BJ (cell line): ENCODE measurements at regions not wholly inside any gene's neighbourhood (a gene's known extent, or its start where the extent isn't known, plus 50 kb on each side); places are given as distances from the start of the nearest gene placed in this dataset.

Experiments
- CTCF ChIA-PET: fragments of 350-600 bp; formaldehyde crosslinking; extraction: SDS; loops from one replicate; lab custom pipeline; 2021; ENCODE audit warnings: antibody characterized with exemption, inconsistent platforms; lab: Yijun Ruan, JAX
- POLR2A ChIA-PET: fragments of 300-600 bp; sonication (Branson Sonifier 250); formaldehyde crosslinking; extraction: SDS; loops from one replicate; lab custom pipeline; 2021; ENCODE audit warnings: antibody characterized with exemption; lab: Charles Lee
- DNase-seq: peaks from one replicate; pipeline ENCODE4 v3.0.0-alpha.2; 2011; ENCODE audit warnings: low read depth
- H3K27me3 ChIP-seq: 2 replicates; pipeline ENCODE4 v1.6.0; 2011; ENCODE audit warnings: low read length; ENCODE audit not compliant: control insufficient read depth, insufficient read depth
- H3K36me3 ChIP-seq: 2 replicates; pipeline ENCODE4 v1.5.1; 2011; ENCODE audit warnings: low read length; ENCODE audit not compliant: control insufficient read depth, insufficient read depth
- H3K4me3 ChIP-seq: 2 replicates; pipeline ENCODE4 v1.5.1; 2011; ENCODE audit warnings: low read depth, mild to moderate bottlenecking, control low read depth, low read length
- TF ChIP-seq, protein P1 (sequence below): IDR thresholded peaks from 2 replicates; pipeline ENCODE4 v1.5.1; 2011; ENCODE audit warnings: low read depth, mild to moderate bottlenecking, control low read depth, inconsistent platforms, low read length, moderate library complexity; ENCODE audit not compliant: insufficient read depth

DNA sequence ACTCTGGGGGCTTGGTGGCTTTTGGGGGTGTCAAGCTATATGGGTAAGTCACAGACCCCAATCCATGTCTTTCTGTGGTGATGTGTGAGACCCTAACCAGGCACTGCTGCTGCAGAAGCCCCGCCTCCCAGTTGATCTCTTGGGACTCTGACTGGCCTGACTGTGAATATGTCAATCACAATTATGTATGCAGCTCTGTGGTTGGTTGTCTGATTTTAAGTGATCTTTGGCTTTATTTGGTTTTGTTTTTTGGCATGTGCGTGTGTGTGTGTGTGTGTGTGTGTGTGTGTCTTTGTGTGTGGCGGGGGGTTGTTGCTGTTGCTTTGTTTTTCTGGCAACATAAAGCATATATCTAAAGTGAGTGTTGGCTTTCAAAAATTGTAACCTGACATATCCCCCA, 78.5 kb upstream of the GLS start:
- POLR2A ChIA-PET: no interaction called here
- DNase-seq: no peak
- Histone ChIP-seq H3K27me3 (no peaks in the 10 kb centered on the region), H3K4me3 (no peak overlapping the region), H3K36me3 (no peaks in the 10 kb centered on the region)
- TF ChIP-seq, protein P1, sequence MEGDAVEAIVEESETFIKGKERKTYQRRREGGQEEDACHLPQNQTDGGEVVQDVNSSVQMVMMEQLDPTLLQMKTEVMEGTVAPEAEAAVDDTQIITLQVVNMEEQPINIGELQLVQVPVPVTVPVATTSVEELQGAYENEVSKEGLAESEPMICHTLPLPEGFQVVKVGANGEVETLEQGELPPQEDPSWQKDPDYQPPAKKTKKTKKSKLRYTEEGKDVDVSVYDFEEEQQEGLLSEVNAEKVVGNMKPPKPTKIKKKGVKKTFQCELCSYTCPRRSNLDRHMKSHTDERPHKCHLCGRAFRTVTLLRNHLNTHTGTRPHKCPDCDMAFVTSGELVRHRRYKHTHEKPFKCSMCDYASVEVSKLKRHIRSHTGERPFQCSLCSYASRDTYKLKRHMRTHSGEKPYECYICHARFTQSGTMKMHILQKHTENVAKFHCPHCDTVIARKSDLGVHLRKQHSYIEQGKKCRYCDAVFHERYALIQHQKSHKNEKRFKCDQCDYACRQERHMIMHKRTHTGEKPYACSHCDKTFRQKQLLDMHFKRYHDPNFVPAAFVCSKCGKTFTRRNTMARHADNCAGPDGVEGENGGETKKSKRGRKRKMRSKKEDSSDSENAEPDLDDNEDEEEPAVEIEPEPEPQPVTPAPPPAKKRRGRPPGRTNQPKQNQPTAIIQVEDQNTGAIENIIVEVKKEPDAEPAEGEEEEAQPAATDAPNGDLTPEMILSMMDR: no peak
- CTCF ChIA-PET: interaction anchor here (1.6 to 2.2 kb wide), 2 partner anchors 19 to 48 kb away, joined by 5 to 10 read pairs; no protein-coding TSS in a partner anchor

- ChIA-PET POLR2A (no interaction called here), CTCF (interaction anchor here (2.2 kb wide), 1 partner anchor 48 kb away, joined by 5 read pairs; no protein-coding TSS in a partner anchor)
- H3K36me3 ChIP-seq: no peaks in the 10 kb centered on the region
- DNase-seq: no peak
- TF ChIP-seq, protein P1: no peak
- H3K27me3 ChIP-seq: no peaks in the 10 kb centered on the region
- no peak overlapping the region for H3K4me3 ChIP-seq
Measured at GRCh38 chr2:190802626-190803209, 77.9 kb upstream of the GLS start.

GRCh38 chr2:190804182-190804795, 76.3 kb upstream of the GLS start:
- TF ChIP-seq, protein P1: peak; percentile 61
- H3K4me3 ChIP-seq: no peak overlapping the region
- ChIA-PET CTCF (interaction anchor here (0.6 to 3.1 kb wide), 7 partner anchors 9 to 486 kb away, joined by 3 to 16 read pairs (median 9); no protein-coding TSS in a partner anchor), POLR2A (no interaction called here)
- no peaks in the 10 kb centered on the region for H3K36me3 ChIP-seq
- no peaks in the 10 kb centered on the region for H3K27me3 ChIP-seq
- DNase-seq: no peak

GRCh38 chr2:190805126-190805525, 75.5 kb upstream of the GLS start:
- Histone ChIP-seq H3K27me3 (no peaks in the 10 kb centered on the region), H3K36me3 (no peaks in the 10 kb centered on the region), H3K4me3 (no peak overlapping the region)
- TF ChIP-seq, protein P1: no peak
- ChIA-PET POLR2A (no interaction called here), CTCF (interaction anchor here (0.8 to 3.1 kb wide), 10 partner anchors 8 to 258 kb away, joined by 3 to 16 read pairs (median 6); no protein-coding TSS in a partner anchor)
- DNase-seq: no peak

DNA sequence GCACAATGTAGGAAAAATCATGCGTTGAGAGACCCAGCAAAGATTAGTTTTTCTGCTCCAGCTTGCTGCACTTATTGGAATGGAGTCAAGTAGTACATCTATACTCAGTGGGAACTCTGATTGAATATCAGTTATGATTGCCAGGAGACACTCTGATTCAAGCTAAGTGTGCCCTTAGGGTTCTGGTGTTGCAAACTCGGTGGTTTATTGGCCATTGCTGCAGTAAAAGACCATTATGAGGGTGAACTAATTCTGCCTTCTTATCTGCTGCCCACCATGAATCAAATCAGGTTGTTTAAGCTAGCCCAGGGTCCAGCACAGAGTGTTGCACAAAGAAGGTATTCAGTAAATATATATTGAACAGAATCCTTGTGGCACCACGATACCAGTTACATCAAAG, 74.8 kb upstream of the GLS start:
- POLR2A ChIA-PET: interaction anchor here (0.6 kb wide), 1 partner anchor 40 kb away, joined by 3 read pairs; no protein-coding TSS in a partner anchor
- no peak overlapping the region for H3K4me3 ChIP-seq
- TF ChIP-seq, protein P1: no peak
- CTCF ChIA-PET: interaction anchor here (0.6 to 3.1 kb wide), 9 partner anchors 9 to 78 kb away, joined by 3 to 16 read pairs (median 4); no protein-coding TSS in a partner anchor
- H3K27me3 ChIP-seq: no peaks in the 10 kb centered on the region
- H3K36me3 ChIP-seq: no peaks in the 10 kb centered on the region
- DNase-seq: no peak
